ENCODE measurements at regions not wholly inside any gene's neighbourhood (a gene's known extent, or its start where the extent isn't known, plus 50 kb on each side); places are given as distances from the start of the nearest gene placed in this dataset.

GRCh38 chr1:217343907-217344306 lies 287.0 kb downstream of the GPATCH2 start (continued):
- TF ChIP-seq THAP7 (CRISPR knock-in tag; IDR thresholded peaks at IDR 0.05) (no peak), MTA3 (IDR thresholded peaks at IDR 0.05; ENCODE audit: borderline replicate concordance) (no peak), CAMTA2 (CRISPR knock-in tag; conservative IDR thresholded peaks at IDR 0.05) (no peak), ZNF124 (CRISPR knock-in tag; IDR thresholded peaks at IDR 0.05) (no peak), FOXP1 (CRISPR knock-in tag; IDR thresholded peaks at IDR 0.05) (no peak), RNF219 (CRISPR knock-in tag; IDR thresholded peaks at IDR 0.05) (no peak), ZNF184 (CRISPR knock-in tag; IDR thresholded peaks at IDR 0.05) (no peak), LEF1 (IDR thresholded peaks at IDR 0.05) (no peak), IRF2 (CRISPR knock-in tag; IDR thresholded peaks at IDR 0.05) (no peak), RBM17 (IDR thresholded peaks at IDR 0.05; ENCODE audit: borderline replicate concordance, low read depth, low read length) (no peak), CBX3 (IDR thresholded peaks at IDR 0.05; ENCODE audit: borderline replicate concordance in 1 of 2, low read length in 2 of 2) (no peak), ZNF41 (CRISPR knock-in tag; conservative IDR thresholded peaks at IDR 0.05) (no peak), DMBX1 (CRISPR knock-in tag; IDR thresholded peaks at IDR 0.05; ENCODE audit: borderline replicate concordance) (no peak)
